GM19395 (cell line): ENCODE measurements at regions not wholly inside any gene's neighbourhood (a gene's known extent, or its start where the extent isn't known, plus 50 kb on each side); places are given as distances from the start of the nearest gene placed in this dataset.

Experiments
- ATAC-seq: cut with Tn5 transposase; IDR thresholded peaks from one replicate; pipeline ENCODE4 v1.9.1; 2021; ENCODE audit warnings: mild to moderate bottlenecking, moderate library complexity; ENCODE audit not compliant: unreplicated experiment

GRCh38 chr5:30103452-30104202 lies 1089.9 kb upstream of the CDH6 start:
- ATAC-seq: no peak

GRCh38 chr5:30103052-30103451 lies 1090.4 kb upstream of the CDH6 start:
- no peak for ATAC-seq

GRCh38 chr5:30102185-30102584 lies 1091.3 kb upstream of the CDH6 start:
- no peak for ATAC-seq

- no peak for ATAC-seq
Observed at GRCh38 chr5:30100929-30101328, 1092.6 kb upstream of the CDH6 start.

GRCh38 chr5:30100148-30100713 lies 1093.3 kb upstream of the CDH6 start:
- no peak for ATAC-seq

GRCh38 chr5:30099634-30100033 lies 1093.9 kb upstream of the CDH6 start:
- no peak for ATAC-seq

- no peak for ATAC-seq
Observed at GRCh38 chr5:30098940-30099339, 1094.5 kb upstream of the CDH6 start.

- no peak for ATAC-seq
Observed at GRCh38 chr5:30092548-30092947, 1100.9 kb upstream of the CDH6 start.

- ATAC-seq: no peak
Observed at GRCh38 chr5:30069441-30070263, 1123.8 kb upstream of the CDH6 start.

- no peak for ATAC-seq
Observed at GRCh38 chr5:30063503-30063902, 1130.0 kb upstream of the CDH6 start.

GRCh38 chr5:30051976-30052375 lies 1141.5 kb upstream of the CDH6 start:
- no peak for ATAC-seq

- no peak for ATAC-seq
Observed at GRCh38 chr5:30050056-30050815, 1143.2 kb upstream of the CDH6 start.

GRCh38 chr5:30042677-30043076 lies 1150.8 kb upstream of the CDH6 start:
- ATAC-seq: no peak

GRCh38 chr5:30041831-30042385 lies 1151.6 kb upstream of the CDH6 start:
- no peak for ATAC-seq

- ATAC-seq: no peak
Observed at GRCh38 chr5:30041291-30041690, 1152.2 kb upstream of the CDH6 start.

- ATAC-seq: no peak
Observed at GRCh38 chr5:30040488-30041118, 1152.9 kb upstream of the CDH6 start.

GRCh38 chr5:30039379-30039778 lies 1154.1 kb upstream of the CDH6 start:
- no peak for ATAC-seq

GRCh38 chr5:30034870-30035269 lies 1158.6 kb upstream of the CDH6 start:
- no peak for ATAC-seq

- no peak for ATAC-seq
Observed at GRCh38 chr5:30030101-30030500, 1163.4 kb upstream of the CDH6 start.

- no peak for ATAC-seq
Observed at GRCh38 chr5:30001826-30002225, 1191.7 kb upstream of the CDH6 start.
